Caco-2 (cell line): ENCODE measurements at regions not wholly inside any gene's neighbourhood (a gene's known extent, or its start where the extent isn't known, plus 50 kb on each side); places are given as distances from the start of the nearest gene placed in this dataset.

Experiments
- BruUV-seq: library from RNA; stranded (reverse); fragments of 400-500 nt; replicated peaks from 2 replicates; lab custom pipeline; 2021; lab: Mats Ljungman, UMichigan
- CTCF ChIA-PET: fragments of 300-600 bp; sonication (Branson Sonifier 250); formaldehyde crosslinking; loops from one replicate; lab custom pipeline; 2022; ENCODE audit warnings: antibody characterized with exemption; lab: Charles Lee
- POLR2A ChIA-PET: fragments of 300-600 bp; sonication (Branson Sonifier 250); formaldehyde crosslinking; loops from one replicate; lab custom pipeline; 2022; ENCODE audit warnings: antibody characterized with exemption; lab: Charles Lee
- DNase-seq, 2 experiments: peaks; one replicate each; pipeline versions ENCODE4 v3.0.0 to v3.0.0-alpha.2; 2020 to 2022
- H3K27me3 ChIP-seq: replicated peaks from 2 replicates; pipeline ENCODE4 v1.6.0; 2011; ENCODE audit warnings: low read length; ENCODE audit not compliant: control insufficient read depth, insufficient read depth
- H3K36me3 ChIP-seq: 2 replicates; pipeline ENCODE4 v1.5.1; 2011; ENCODE audit warnings: low read length; ENCODE audit not compliant: control insufficient read depth, insufficient read depth
- H3K4me1 ChIP-seq: fragments of 250-450 bp; sonication (Bioruptor Pico); 2 replicates; pipeline ENCODE4 v1.5.1; 2020; ENCODE audit warnings: mild to moderate bottlenecking
- H3K4me3 ChIP-seq: 2 replicates; pipeline ENCODE4 v1.5.1; 2011; ENCODE audit warnings: low read depth, mild to moderate bottlenecking, control low read depth, low read length
- H3K9me3 ChIP-seq: fragments of 250-450 bp; sonication (Bioruptor Pico); 2 replicates; pipeline ENCODE4 v1.5.1; 2020; ENCODE audit warnings: mild to moderate bottlenecking, moderate library complexity
- H3K27ac Mint-ChIP-seq: one replicate; pipeline ENCODE4 v1.8.0; 2022; ENCODE audit warnings: mixed read lengths; ENCODE audit not compliant: unreplicated experiment
- H3K27me3 Mint-ChIP-seq: one replicate; pipeline ENCODE4 v1.8.0; 2022; ENCODE audit warnings: mixed read lengths; ENCODE audit not compliant: insufficient read depth, unreplicated experiment
- H3K36me3 Mint-ChIP-seq: one replicate; pipeline ENCODE4 v1.8.0; 2022; ENCODE audit warnings: mild to moderate bottlenecking, mixed read lengths; ENCODE audit not compliant: insufficient read depth, unreplicated experiment
- H3K4me1 Mint-ChIP-seq: one replicate; pipeline ENCODE4 v1.8.0; 2022; ENCODE audit warnings: low read depth, mixed read lengths; ENCODE audit not compliant: unreplicated experiment
- H3K4me3 Mint-ChIP-seq: one replicate; pipeline ENCODE4 v1.8.0; 2022; ENCODE audit warnings: mild to moderate bottlenecking, moderate library complexity, mixed read lengths; ENCODE audit not compliant: unreplicated experiment
- H3K9me3 Mint-ChIP-seq: one replicate; pipeline ENCODE4 v1.8.0; 2022; ENCODE audit warnings: mixed read lengths; ENCODE audit not compliant: unreplicated experiment
- intact Hi-C: fragments of 100-400 bp; cut with micrococcal nuclease; formaldehyde crosslinking; loops from one replicate; pipeline ENCODE4 v1.10.0; 2022; ENCODE audit not compliant: unreplicated experiment
- TF ChIP-seq, protein P1 (sequence below), 2 experiments: fragments of 200-600 bp in 1 of 2; IDR thresholded peaks; 1 replicate in 1 of 2; 2 replicates in 1 of 2; pipeline versions ENCODE4 v1.5.1 to v1.8.0; 2011 to 2022; ENCODE audit warnings: antibody characterized with exemption in 1 of 2, control low read depth in 1 of 2, inconsistent platforms in 1 of 2, low read depth in 1 of 2, low read length in 1 of 2, mild to moderate bottlenecking in 1 of 2, moderate library complexity in 1 of 2; ENCODE audit not compliant: insufficient read depth in 1 of 2, severe bottlenecking in 1 of 2, unreplicated experiment in 1 of 2

DNA sequence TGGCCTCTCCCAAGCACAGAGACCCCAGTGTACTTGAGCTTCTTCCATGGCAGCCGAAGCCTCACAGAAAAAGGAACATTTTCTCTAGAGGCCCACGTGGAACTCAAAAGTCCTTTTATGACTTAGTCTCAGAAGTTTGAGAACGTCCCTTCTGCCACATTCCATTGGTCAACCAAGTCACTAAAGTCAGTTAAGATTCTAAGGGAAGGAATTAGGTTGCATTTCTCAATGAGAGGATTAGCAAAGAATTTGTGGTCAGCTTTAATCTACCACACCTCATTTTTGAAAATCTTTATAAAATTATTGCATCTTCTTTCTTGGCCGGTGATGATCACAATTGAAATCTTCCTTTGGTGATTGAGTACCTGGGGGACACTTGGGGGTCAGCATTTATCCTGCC, 279.9 kb upstream of the TBX3 start:
- BruUV-seq: no TSS peak
- ChIA-PET POLR2A (no interaction called here), CTCF (no interaction called here)
- Mint-ChIP-seq H3K27ac (no peak overlapping the region), H3K4me1 (no peaks in the 10 kb centered on the region), H3K9me3 (no peaks in the 10 kb centered on the region), H3K4me3 (no peak overlapping the region), H3K36me3 (no peaks in the 10 kb centered on the region), H3K27me3 (no peaks in the 10 kb centered on the region)
- intact Hi-C loops: no loop called here
- Histone ChIP-seq H3K36me3 (no peaks in the 10 kb centered on the region), H3K9me3 (no peaks in the 10 kb centered on the region), H3K27me3 (no peaks in the 10 kb centered on the region), H3K4me3 (no peak overlapping the region), H3K4me1 (no peaks in the 10 kb centered on the region)
- no peak for DNase-seq
- TF ChIP-seq, protein P1, sequence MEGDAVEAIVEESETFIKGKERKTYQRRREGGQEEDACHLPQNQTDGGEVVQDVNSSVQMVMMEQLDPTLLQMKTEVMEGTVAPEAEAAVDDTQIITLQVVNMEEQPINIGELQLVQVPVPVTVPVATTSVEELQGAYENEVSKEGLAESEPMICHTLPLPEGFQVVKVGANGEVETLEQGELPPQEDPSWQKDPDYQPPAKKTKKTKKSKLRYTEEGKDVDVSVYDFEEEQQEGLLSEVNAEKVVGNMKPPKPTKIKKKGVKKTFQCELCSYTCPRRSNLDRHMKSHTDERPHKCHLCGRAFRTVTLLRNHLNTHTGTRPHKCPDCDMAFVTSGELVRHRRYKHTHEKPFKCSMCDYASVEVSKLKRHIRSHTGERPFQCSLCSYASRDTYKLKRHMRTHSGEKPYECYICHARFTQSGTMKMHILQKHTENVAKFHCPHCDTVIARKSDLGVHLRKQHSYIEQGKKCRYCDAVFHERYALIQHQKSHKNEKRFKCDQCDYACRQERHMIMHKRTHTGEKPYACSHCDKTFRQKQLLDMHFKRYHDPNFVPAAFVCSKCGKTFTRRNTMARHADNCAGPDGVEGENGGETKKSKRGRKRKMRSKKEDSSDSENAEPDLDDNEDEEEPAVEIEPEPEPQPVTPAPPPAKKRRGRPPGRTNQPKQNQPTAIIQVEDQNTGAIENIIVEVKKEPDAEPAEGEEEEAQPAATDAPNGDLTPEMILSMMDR (IDR thresholded peaks at IDR 0.05; ENCODE audit: insufficient read depth in 1 of 2, low read depth in 1 of 2, low read length in 1 of 2, severe bottlenecking in 1 of 2, unreplicated experiment in 1 of 2): no peak

DNA sequence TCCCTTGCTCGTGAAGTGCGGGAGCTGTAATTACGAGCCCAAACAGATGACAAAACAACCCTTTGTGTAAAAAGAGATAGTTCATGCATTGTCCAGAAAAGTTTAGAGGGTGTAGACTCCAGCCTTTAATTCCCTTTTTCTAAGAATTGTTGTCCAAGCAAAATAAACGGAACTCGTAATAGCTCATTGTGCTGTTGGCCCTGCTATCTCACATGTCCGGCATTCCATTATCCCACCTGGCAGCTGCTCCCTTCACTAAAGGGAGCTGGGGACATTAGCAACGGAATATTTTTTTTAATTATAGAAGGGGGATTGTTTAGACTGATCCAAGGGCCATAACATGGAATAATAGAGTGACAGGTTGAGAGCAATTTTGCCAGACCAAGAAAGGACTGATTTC, 277.5 kb upstream of the TBX3 start:
- H3K27ac Mint-ChIP-seq: no peak overlapping the region
- no peaks in the 10 kb centered on the region for H3K36me3 Mint-ChIP-seq
- ChIA-PET CTCF (no interaction called here), POLR2A (no interaction called here)
- TF ChIP-seq, protein P1 (IDR thresholded peaks at IDR 0.05; ENCODE audit: insufficient read depth in 1 of 2, low read depth in 1 of 2, low read length in 1 of 2, severe bottlenecking in 1 of 2, unreplicated experiment in 1 of 2): no peak
- BruUV-seq: no TSS peak
- intact Hi-C loops: no loop called here
- Histone ChIP-seq H3K9me3 (no peaks in the 10 kb centered on the region), H3K36me3 (no peaks in the 10 kb centered on the region), H3K4me1 (no peaks in the 10 kb centered on the region), H3K27me3 (no peaks in the 10 kb centered on the region), H3K4me3 (no peak overlapping the region)
- H3K4me3 Mint-ChIP-seq: no peak overlapping the region
- H3K4me1 Mint-ChIP-seq: no peaks in the 10 kb centered on the region
- H3K27me3 Mint-ChIP-seq: no peaks in the 10 kb centered on the region
- DNase-seq: no peak
- no peaks in the 10 kb centered on the region for H3K9me3 Mint-ChIP-seq

DNA sequence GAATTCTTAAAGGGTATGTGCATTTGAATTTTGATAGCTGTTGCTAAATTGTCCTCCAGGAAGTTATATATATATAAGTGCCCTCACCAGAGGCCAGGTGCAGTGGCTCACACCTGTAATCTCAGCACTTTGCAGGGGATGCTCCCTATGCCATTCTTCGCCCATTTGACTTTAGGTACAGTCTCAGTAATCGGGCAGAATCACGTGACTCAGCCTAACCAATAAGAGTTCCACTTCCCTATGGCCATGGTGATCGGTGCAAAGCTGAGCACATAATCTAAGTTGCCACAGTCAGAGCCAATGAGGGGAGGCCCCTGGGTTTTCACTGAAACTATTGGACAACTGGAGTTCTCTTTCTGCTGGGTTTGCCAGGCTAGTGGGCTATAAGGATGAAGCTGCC, 274.6 kb upstream of the TBX3 start:
- Histone ChIP-seq H3K4me1 (no peaks in the 10 kb centered on the region), H3K9me3 (no peaks in the 10 kb centered on the region), H3K27me3 (no peaks in the 10 kb centered on the region), H3K4me3 (no peak overlapping the region), H3K36me3 (no peaks in the 10 kb centered on the region)
- H3K4me1 Mint-ChIP-seq: no peaks in the 10 kb centered on the region
- H3K36me3 Mint-ChIP-seq: no peaks in the 10 kb centered on the region
- ChIA-PET CTCF (no interaction called here), POLR2A (no interaction called here)
- no peaks in the 10 kb centered on the region for H3K9me3 Mint-ChIP-seq
- no peak overlapping the region for H3K4me3 Mint-ChIP-seq
- no peak overlapping the region for H3K27ac Mint-ChIP-seq
- no peaks in the 10 kb centered on the region for H3K27me3 Mint-ChIP-seq
- TF ChIP-seq, protein P1 (IDR thresholded peaks at IDR 0.05; ENCODE audit: insufficient read depth in 1 of 2, low read depth in 1 of 2, low read length in 1 of 2, severe bottlenecking in 1 of 2, unreplicated experiment in 1 of 2): no peak
- intact Hi-C loops: no loop called here
- DNase-seq: no peak
- BruUV-seq: no TSS peak
